Cardiac septum (tissue), 1 donor: ENCODE measurements at regions not wholly inside any gene's neighbourhood (a gene's known extent, or its start where the extent isn't known, plus 50 kb on each side); places are given as distances from the start of the nearest gene placed in this dataset.

ENCODE experiments used
- DNase-seq: peaks from one replicate; pipeline ENCODE4 v3.0.0-alpha.2; 2020; ENCODE audit warnings: low spot score
- intact Hi-C: fragments of 100-400 bp; cut with DNase I; formaldehyde crosslinking; loops from one replicate; pipeline ENCODE4 v1.14.0; 2022
- donor health status: DM: no; HTN: no; CAD: no.

GRCh38 chr16:65863236-65863635 is 503.3 kb upstream of the CDH5 start:
- no peak for DNase-seq
- intact Hi-C loops: no loop called here

- intact Hi-C loops: no loop called here
- no peak for DNase-seq
Observed at GRCh38 chr16:65861131-65861731, 505.3 kb upstream of the CDH5 start.

GRCh38 chr16:65855171-65856145 is 511.0 kb upstream of the CDH5 start:
- intact Hi-C loops: no loop called here
- no peak for DNase-seq

GRCh38 chr16:65846210-65846602 is 520.3 kb upstream of the CDH5 start:
- intact Hi-C loops: no loop called here
- DNase-seq: no peak

- DNase-seq: no peak
- intact Hi-C loops: no loop called here
Observed at GRCh38 chr16:65845466-65846209, 520.9 kb upstream of the CDH5 start.

- intact Hi-C loops: no loop called here
- DNase-seq: no peak
Observed at GRCh38 chr16:65843941-65844340, 522.5 kb upstream of the CDH5 start.

- intact Hi-C loops: no loop called here
- no peak for DNase-seq
Observed at GRCh38 chr16:65842067-65842466, 524.4 kb upstream of the CDH5 start.

- intact Hi-C loops: no loop called here
- no peak for DNase-seq
Observed at GRCh38 chr16:65838001-65838400, 528.5 kb upstream of the CDH5 start.

GRCh38 chr16:65837464-65837863 is 529.0 kb upstream of the CDH5 start:
- intact Hi-C loops: no loop called here
- no peak for DNase-seq

GRCh38 chr16:65834688-65835087 is 531.8 kb upstream of the CDH5 start:
- intact Hi-C loops: no loop called here
- DNase-seq: no peak

- intact Hi-C loops: no loop called here
- DNase-seq: no peak
Observed at GRCh38 chr16:65833171-65833871, 533.2 kb upstream of the CDH5 start.

GRCh38 chr16:65832679-65833078 is 533.8 kb upstream of the CDH5 start:
- DNase-seq: no peak
- intact Hi-C loops: no loop called here

- no peak for DNase-seq
- intact Hi-C loops: no loop called here
Observed at GRCh38 chr16:65831903-65832666, 534.4 kb upstream of the CDH5 start.

- no peak for DNase-seq
- intact Hi-C loops: no loop called here
Observed at GRCh38 chr16:65829076-65829475, 537.4 kb upstream of the CDH5 start.

GRCh38 chr16:65828296-65828695 is 538.2 kb upstream of the CDH5 start:
- DNase-seq: no peak
- intact Hi-C loops: no loop called here

GRCh38 chr16:65827231-65827630 is 539.3 kb upstream of the CDH5 start:
- DNase-seq: no peak
- intact Hi-C loops: no loop called here

GRCh38 chr16:65825191-65825856 is 541.2 kb upstream of the CDH5 start:
- DNase-seq: no peak
- intact Hi-C loops: no loop called here

- no peak for DNase-seq
- intact Hi-C loops: no loop called here
Observed at GRCh38 chr16:65822148-65822547, 544.3 kb upstream of the CDH5 start.
